SK-N-SH (cell line): ENCODE measurements at regions not wholly inside any gene's neighbourhood (a gene's known extent, or its start where the extent isn't known, plus 50 kb on each side); places are given as distances from the start of the nearest gene placed in this dataset.

Source experiments
- CTCF ChIA-PET: fragments of 300-600, 350-600 bp; formaldehyde crosslinking; extraction: SDS; loops from one replicate; lab custom pipeline; 2021; lab: Yijun Ruan, JAX
- POLR2A ChIA-PET: fragments of 350-600 bp; sonication (Branson Sonifier 250); formaldehyde crosslinking; extraction: SDS; loops from one replicate; lab custom pipeline; 2020; ENCODE audit warnings: antibody characterized with exemption, inconsistent platforms; lab: Yijun Ruan, JAX
- DNase-seq: peaks from one replicate; pipeline ENCODE4 v3.0.0; 2012
- H2AFZ ChIP-seq: fragments of 200-600 bp; sonication (generic); 2 replicates; pipeline ENCODE4 v1.8.1; 2016; ENCODE audit warnings: antibody characterized with exemption, mild to moderate bottlenecking, low read depth
- H3F3A ChIP-seq: fragments of 200-600 bp; sonication (generic); replicated peaks from 2 replicates; pipeline ENCODE3; 2016; ENCODE audit warnings: antibody characterized with exemption, mild to moderate bottlenecking; ENCODE audit not compliant: insufficient read depth
- H3K27ac ChIP-seq, 2 experiments: fragments of 200-500 bp in 1 of 2; fragments of 200-600 bp in 1 of 2; sonication (Bioruptor generic) in 1 of 2; sonication (generic), shearing (Covaris generic) in 1 of 2; 2 replicates each; pipeline versions ENCODE4 v1.5.1 to v1.6.1; 2014 to 2016; ENCODE audit warnings: low read depth in 2 of 2, inconsistent platforms in 1 of 2, low read length in 1 of 2, mild to moderate bottlenecking in 1 of 2, mixed read lengths in 1 of 2
- H3K27me3 ChIP-seq: fragments of 200-600 bp; sonication (generic), shearing (Covaris generic); 2 replicates; pipeline ENCODE4 v1.6.1; 2016; ENCODE audit warnings: mixed run types; ENCODE audit not compliant: insufficient read depth
- H3K36me3 ChIP-seq, 2 experiments: fragments of 200-500 bp in 1 of 2; fragments of 200-600 bp in 1 of 2; sonication (Bioruptor generic) in 1 of 2; sonication (generic) in 1 of 2; replicated peaks in 1 of 2; 2 replicates each; pipeline versions ENCODE3 to v1.5.1; 2014 to 2016; ENCODE audit warnings: low read length in 1 of 2, mild to moderate bottlenecking in 1 of 2; ENCODE audit not compliant: insufficient read depth in 2 of 2, control insufficient read depth in 1 of 2
- H3K4me1 ChIP-seq, 2 experiments: fragments of 200-500 bp in 1 of 2; fragments of 200-600 bp in 1 of 2; sonication (Bioruptor generic) in 1 of 2; sonication (generic), shearing (Covaris generic) in 1 of 2; 2 replicates each; pipeline versions ENCODE4 v1.5.1 to v1.6.1; 2014 to 2016; ENCODE audit warnings: low read depth in 1 of 2, low read length in 1 of 2, mixed run types in 1 of 2; ENCODE audit not compliant: insufficient read depth in 2 of 2, control insufficient read depth in 1 of 2
- H3K4me2 ChIP-seq: fragments of 200-600 bp; sonication (generic), shearing (Covaris generic); 2 replicates; pipeline ENCODE4 v1.6.1; 2017; ENCODE audit warnings: mixed run types
- H3K4me3 ChIP-seq, 2 experiments: fragments of 200-500 bp in 1 of 2; fragments of 200-600 bp in 1 of 2; sonication (Bioruptor generic) in 1 of 2; sonication (generic), shearing (Covaris generic) in 1 of 2; 2 replicates each; pipeline versions ENCODE4 v1.5.1 to v1.8.1; 2014 to 2016; ENCODE audit warnings: low read depth in 2 of 2, inconsistent platforms in 1 of 2, low read length in 1 of 2, mild to moderate bottlenecking in 1 of 2, mixed read lengths in 1 of 2, moderate library complexity in 1 of 2
- H3K79me2 ChIP-seq: fragments of 200-600 bp; sonication (generic); 2 replicates; pipeline ENCODE4 v1.8.1; 2017; ENCODE audit warnings: mild to moderate bottlenecking; ENCODE audit not compliant: insufficient read depth
- H3K9ac ChIP-seq: fragments of 200-600 bp; sonication (generic); 2 replicates; pipeline ENCODE4 v1.6.1; 2017; ENCODE audit warnings: mixed run types
- H3K9me2 ChIP-seq: fragments of 200-600 bp; sonication (generic); 2 replicates; pipeline ENCODE4 v1.6.1; 2017; ENCODE audit warnings: mixed run types
- H3K9me3 ChIP-seq: fragments of 200-600 bp; sonication (generic); 2 replicates; pipeline ENCODE4 v1.6.1; 2017; ENCODE audit warnings: mixed run types, mild to moderate bottlenecking, moderate library complexity
- H4K20me1 ChIP-seq: fragments of 200-600 bp; sonication (generic); 2 replicates; pipeline ENCODE4 v1.6.1; 2017; ENCODE audit warnings: mild to moderate bottlenecking, mixed run types; ENCODE audit not compliant: insufficient read depth
- CTCF ChIP-seq: fragments of 200-600 bp; sonication (generic); IDR thresholded peaks from 2 replicates; pipeline ENCODE4 v1.6.1; 2017; ENCODE audit warnings: antibody characterized with exemption, mild to moderate bottlenecking, moderate library complexity
- ELF1 ChIP-seq: IDR thresholded peaks from 2 replicates; pipeline ENCODE4 v1.4.0; 2012
- EP300 ChIP-seq, 2 experiments: IDR thresholded peaks; 2 replicates each; pipeline versions ENCODE4 v1.4.0 to v1.6.1; 2012; ENCODE audit warnings: borderline replicate concordance in 1 of 2, low read depth in 1 of 2, low read length in 1 of 2
- FOSL2 ChIP-seq: IDR thresholded peaks from 2 replicates; pipeline ENCODE4 v1.4.0; 2012; ENCODE audit warnings: low read depth, mild to moderate bottlenecking, moderate library complexity, borderline replicate concordance
- GABPA ChIP-seq: IDR thresholded peaks from 2 replicates; pipeline ENCODE4 v1.4.0; 2012; ENCODE audit warnings: low read depth, mild to moderate bottlenecking
- RAD21 ChIP-seq: IDR thresholded peaks from 2 replicates; pipeline ENCODE4 v1.6.1; 2012; ENCODE audit warnings: mild to moderate bottlenecking, low read length
- RXRA ChIP-seq: IDR thresholded peaks from 2 replicates; pipeline ENCODE4 v1.4.0; 2012; ENCODE audit warnings: low read depth, mild to moderate bottlenecking, borderline replicate concordance
- SMC3 ChIP-seq: IDR thresholded peaks from 2 replicates; pipeline ENCODE4 v1.6.1; 2012; ENCODE audit warnings: low read depth, low read length, improper control_type of control experiment
- WGBS: methylation state at CpG from one replicate; pipeline ENCODE4 v1.1.6; 2017; ENCODE audit warnings: low lambda C conversion rate; 5-methylcytosine and 5-hydroxymethylcytosine counted together
- TF ChIP-seq, protein P1 (sequence below): IDR thresholded peaks from 2 replicates; pipeline ENCODE4 v1.4.0; 2012; ENCODE audit warnings: low read depth, borderline replicate concordance

DNA sequence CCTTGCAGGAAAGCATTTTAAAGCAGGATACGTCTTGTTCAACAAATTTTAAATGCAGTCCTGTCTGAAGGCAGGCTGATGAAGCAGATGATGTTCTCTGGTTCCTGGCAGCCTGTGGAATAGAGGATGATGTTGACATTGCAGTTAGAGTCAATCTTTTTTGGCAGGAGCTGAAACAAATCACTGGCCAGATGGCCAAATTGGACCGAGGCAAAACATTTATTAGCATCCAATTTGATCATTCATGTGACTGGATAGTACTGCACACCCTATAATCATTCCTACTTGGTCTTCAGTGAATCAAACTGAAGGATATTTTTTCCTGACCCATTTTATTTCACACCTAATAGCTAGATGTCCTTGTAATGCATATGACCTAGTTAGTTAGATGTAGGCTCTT is 172.2 kb upstream of the SLC10A2 start:
- no peak overlapping the region for H3K4me2 ChIP-seq
- H3K4me3 ChIP-seq = no peak overlapping the region
- no peaks in the 10 kb centered on the region for H3K9me3 ChIP-seq
- no peak for DNase-seq
- ChIA-PET POLR2A (no interaction called here), CTCF (no interaction called here)
- no peaks in the 10 kb centered on the region for H3K9me2 ChIP-seq
- H3K27me3 ChIP-seq = no peaks in the 10 kb centered on the region
- no peaks in the 10 kb centered on the region for H4K20me1 ChIP-seq
- H3K9ac ChIP-seq = no peak overlapping the region
- no peak overlapping the region for H2AFZ ChIP-seq
- H3K27ac ChIP-seq = no peak overlapping the region
- no peaks in the 10 kb centered on the region for H3K79me2 ChIP-seq
- 18% methylated on average over 2 of the region's 2 CpGs for WGBS
- H3K4me1 ChIP-seq = no peaks in the 10 kb centered on the region
- no peaks in the 10 kb centered on the region for H3K36me3 ChIP-seq
- TF ChIP-seq RXRA (no peak), GABPA (no peak)
- TF ChIP-seq, all 33 proteins: peak for 0
- no peaks in the 10 kb centered on the region for H3F3A ChIP-seq

- H3K36me3 ChIP-seq = no peaks in the 10 kb centered on the region
- no peaks in the 10 kb centered on the region for H4K20me1 ChIP-seq
- no peaks in the 10 kb centered on the region for H3K9me3 ChIP-seq
- H3K4me2 ChIP-seq = no peak overlapping the region
- no peak overlapping the region for H3K27ac ChIP-seq
- no peak overlapping the region for H2AFZ ChIP-seq
- no peak for TF ChIP-seq EP300 (IDR thresholded peaks at IDR 0.05; ENCODE audit: borderline replicate concordance in 1 of 2, low read depth in 1 of 2, low read length in 1 of 2)
- no peak for TF ChIP-seq SMC3
- TF ChIP-seq ELF1 = no peak
- TF ChIP-seq FOSL2 = no peak
- no peak for TF ChIP-seq RAD21
- TF ChIP-seq CTCF = no peak
- TF ChIP-seq, protein P1, sequence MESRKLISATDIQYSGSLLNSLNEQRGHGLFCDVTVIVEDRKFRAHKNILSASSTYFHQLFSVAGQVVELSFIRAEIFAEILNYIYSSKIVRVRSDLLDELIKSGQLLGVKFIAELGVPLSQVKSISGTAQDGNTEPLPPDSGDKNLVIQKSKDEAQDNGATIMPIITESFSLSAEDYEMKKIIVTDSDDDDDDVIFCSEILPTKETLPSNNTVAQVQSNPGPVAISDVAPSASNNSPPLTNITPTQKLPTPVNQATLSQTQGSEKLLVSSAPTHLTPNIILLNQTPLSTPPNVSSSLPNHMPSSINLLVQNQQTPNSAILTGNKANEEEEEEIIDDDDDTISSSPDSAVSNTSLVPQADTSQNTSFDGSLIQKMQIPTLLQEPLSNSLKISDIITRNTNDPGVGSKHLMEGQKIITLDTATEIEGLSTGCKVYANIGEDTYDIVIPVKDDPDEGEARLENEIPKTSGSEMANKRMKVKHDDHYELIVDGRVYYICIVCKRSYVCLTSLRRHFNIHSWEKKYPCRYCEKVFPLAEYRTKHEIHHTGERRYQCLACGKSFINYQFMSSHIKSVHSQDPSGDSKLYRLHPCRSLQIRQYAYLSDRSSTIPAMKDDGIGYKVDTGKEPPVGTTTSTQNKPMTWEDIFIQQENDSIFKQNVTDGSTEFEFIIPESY = no peak
- H3K27me3 ChIP-seq = no peaks in the 10 kb centered on the region
- ChIA-PET POLR2A (no interaction called here), CTCF (no interaction called here)
- no peak overlapping the region for H3K9ac ChIP-seq
- DNase-seq = no peak
- H3K4me1 ChIP-seq = no peaks in the 10 kb centered on the region
- WGBS = 27% methylated on average over 2 of the region's 2 CpGs
- no peak overlapping the region for H3K4me3 ChIP-seq
- H3F3A ChIP-seq = no peaks in the 10 kb centered on the region
- no peaks in the 10 kb centered on the region for H3K79me2 ChIP-seq
- H3K9me2 ChIP-seq = no peaks in the 10 kb centered on the region
Observed at GRCh38 chr13:103236213-103236612, 170.0 kb upstream of the SLC10A2 start.
